ENCODE measurements at regions not wholly inside any gene's neighbourhood (a gene's known extent, or its start where the extent isn't known, plus 50 kb on each side); places are given as distances from the start of the nearest gene placed in this dataset.

DNA sequence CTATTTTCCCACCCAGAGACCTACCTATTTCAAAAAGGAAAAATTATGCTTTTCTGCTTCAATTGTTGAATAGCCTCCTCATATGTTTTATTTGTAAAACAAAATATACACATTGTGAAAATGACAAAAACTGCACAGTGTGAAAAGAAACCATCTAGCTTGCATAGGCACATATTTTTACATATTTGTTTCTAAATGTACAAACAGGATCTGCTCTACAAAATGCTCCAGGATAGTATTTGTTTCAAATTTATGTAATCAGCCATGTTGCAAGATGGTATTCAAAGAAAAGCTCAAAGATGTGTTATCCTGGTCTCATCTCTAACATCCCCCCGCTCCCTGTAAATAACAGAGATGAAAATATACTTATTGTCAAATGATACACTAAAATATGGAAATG is 366.1 kb upstream of the MPDZ start:
- no peak overlapping the region for H3K9ac ChIP-seq (ENCODE audit: insufficient read depth in 1 of 2, low read length in 2 of 2)
- H3K4me3 ChIP-seq: no peak overlapping the region
- ATAC-seq (ENCODE audit: insufficient read depth, low FRiP score) (no peak), DNase-seq (peak in 2 of 3 donors; percentile 22 to 26)
- no peaks in the 10 kb centered on the region for H3K36me3 ChIP-seq (ENCODE audit: control insufficient read depth in 4 of 4, insufficient read depth in 4 of 4, low read length in 4 of 4)
- H3K9me3 ChIP-seq (ENCODE audit: control insufficient read depth in 4 of 4, insufficient read depth in 3 of 4, low read length in 3 of 4): peaks cover 0 to 10% (median 4%) of the 10 kb centered on the region in 4 donors
- H3K27me3 ChIP-seq (ENCODE audit: control insufficient read depth in 3 of 3, insufficient read depth in 3 of 3, low read length in 2 of 3): no peaks in the 10 kb centered on the region
- no peak overlapping the region for H3K27ac ChIP-seq (ENCODE audit: low read depth in 1 of 2, low read length in 1 of 2)
- H3K4me1 ChIP-seq (ENCODE audit: control insufficient read depth in 5 of 5, insufficient read depth in 5 of 5, low read length in 5 of 5): peaks cover 0 to 45% (median 9%) of the 10 kb centered on the region in 5 donors
- WGBS, 2 donors: 89 to 92% methylated on average over 1 of the region's 1 CpG
- TF ChIP-seq, protein P1, sequence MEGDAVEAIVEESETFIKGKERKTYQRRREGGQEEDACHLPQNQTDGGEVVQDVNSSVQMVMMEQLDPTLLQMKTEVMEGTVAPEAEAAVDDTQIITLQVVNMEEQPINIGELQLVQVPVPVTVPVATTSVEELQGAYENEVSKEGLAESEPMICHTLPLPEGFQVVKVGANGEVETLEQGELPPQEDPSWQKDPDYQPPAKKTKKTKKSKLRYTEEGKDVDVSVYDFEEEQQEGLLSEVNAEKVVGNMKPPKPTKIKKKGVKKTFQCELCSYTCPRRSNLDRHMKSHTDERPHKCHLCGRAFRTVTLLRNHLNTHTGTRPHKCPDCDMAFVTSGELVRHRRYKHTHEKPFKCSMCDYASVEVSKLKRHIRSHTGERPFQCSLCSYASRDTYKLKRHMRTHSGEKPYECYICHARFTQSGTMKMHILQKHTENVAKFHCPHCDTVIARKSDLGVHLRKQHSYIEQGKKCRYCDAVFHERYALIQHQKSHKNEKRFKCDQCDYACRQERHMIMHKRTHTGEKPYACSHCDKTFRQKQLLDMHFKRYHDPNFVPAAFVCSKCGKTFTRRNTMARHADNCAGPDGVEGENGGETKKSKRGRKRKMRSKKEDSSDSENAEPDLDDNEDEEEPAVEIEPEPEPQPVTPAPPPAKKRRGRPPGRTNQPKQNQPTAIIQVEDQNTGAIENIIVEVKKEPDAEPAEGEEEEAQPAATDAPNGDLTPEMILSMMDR (IDR thresholded peaks at IDR 0.05; ENCODE audit: control extremely low read depth, extremely low read depth): no peak

DNA sequence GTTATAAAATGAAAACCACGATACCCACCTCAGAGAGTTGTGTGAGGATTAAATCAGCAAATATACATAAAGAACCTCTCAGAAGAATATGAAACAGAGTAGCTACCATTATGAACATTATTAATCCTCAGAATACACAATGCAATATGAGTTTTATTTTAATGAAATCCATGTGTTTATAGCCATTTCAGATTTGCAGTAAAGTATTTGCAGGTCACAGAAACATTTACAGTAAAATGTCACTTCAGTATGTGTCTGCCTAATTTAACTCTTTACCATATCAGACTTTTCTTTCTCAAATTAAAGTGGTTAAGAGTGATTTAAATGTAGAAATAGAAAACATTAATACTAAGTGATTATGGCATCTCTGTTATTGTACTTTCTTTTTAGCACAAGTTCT is 365.2 kb upstream of the MPDZ start:
- ATAC-seq (ENCODE audit: insufficient read depth, low FRiP score) (no peak), DNase-seq (peak in 2 of 3 donors; percentile 29 to 46)
- H3K9me3 ChIP-seq (ENCODE audit: control insufficient read depth in 4 of 4, insufficient read depth in 3 of 4, low read length in 3 of 4): peaks cover 0 to 10% (median 4%) of the 10 kb centered on the region in 4 donors
- H3K9ac ChIP-seq (ENCODE audit: insufficient read depth in 1 of 2, low read length in 2 of 2): no peak overlapping the region
- H3K4me3 ChIP-seq: no peak overlapping the region
- TF ChIP-seq, protein P1 (IDR thresholded peaks at IDR 0.05; ENCODE audit: control extremely low read depth, extremely low read depth): no peak
- peaks cover 0 to 45% (median 9%) of the 10 kb centered on the region in 5 donors for H3K4me1 ChIP-seq (ENCODE audit: control insufficient read depth in 5 of 5, insufficient read depth in 5 of 5, low read length in 5 of 5)
- H3K27ac ChIP-seq (ENCODE audit: low read depth in 1 of 2, low read length in 1 of 2): no peak overlapping the region
- no peaks in the 10 kb centered on the region for H3K27me3 ChIP-seq (ENCODE audit: control insufficient read depth in 3 of 3, insufficient read depth in 3 of 3, low read length in 2 of 3)
- 68 to 83% methylated on average over 1 of the region's 1 CpG for WGBS, 2 donors
- no peaks in the 10 kb centered on the region for H3K36me3 ChIP-seq (ENCODE audit: control insufficient read depth in 4 of 4, insufficient read depth in 4 of 4, low read length in 4 of 4)

DNA sequence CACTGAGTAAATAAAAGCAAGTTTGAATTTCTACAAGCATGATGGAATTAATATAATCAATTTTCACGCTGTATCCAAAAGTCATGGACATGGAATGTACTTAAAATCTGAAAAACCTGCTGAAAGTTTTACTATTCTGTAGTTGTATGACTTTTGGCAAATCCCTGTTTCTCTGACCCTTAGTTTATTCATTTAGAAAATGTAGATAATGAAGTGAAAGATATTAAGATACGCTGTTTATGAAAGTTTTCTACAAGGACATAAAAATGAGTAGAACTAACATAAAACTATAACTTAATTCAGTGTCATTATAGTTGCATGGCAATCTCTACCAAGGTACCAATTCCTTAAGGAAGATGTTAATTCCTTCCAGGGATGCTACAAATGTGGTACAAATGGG is 363.2 kb upstream of the MPDZ start:
- no peaks in the 10 kb centered on the region for H3K9me3 ChIP-seq (ENCODE audit: control insufficient read depth in 4 of 4, insufficient read depth in 3 of 4, low read length in 3 of 4)
- no peak overlapping the region for H3K27ac ChIP-seq (ENCODE audit: low read depth in 1 of 2, low read length in 1 of 2)
- no peak overlapping the region for H3K4me3 ChIP-seq
- TF ChIP-seq, protein P1 (IDR thresholded peaks at IDR 0.05; ENCODE audit: control extremely low read depth, extremely low read depth): no peak
- DNase-seq: peak in 2 of 3 donors; percentile 76 to 78
- no peaks in the 10 kb centered on the region for H3K36me3 ChIP-seq (ENCODE audit: control insufficient read depth in 4 of 4, insufficient read depth in 4 of 4, low read length in 4 of 4)
- no peaks in the 10 kb centered on the region for H3K27me3 ChIP-seq (ENCODE audit: control insufficient read depth in 3 of 3, insufficient read depth in 3 of 3, low read length in 2 of 3)
- WGBS, 2 donors: 86 to 88% methylated on average over 2 of the region's 2 CpGs
- ATAC-seq (ENCODE audit: insufficient read depth, low FRiP score): no peak
- no peak overlapping the region for H3K9ac ChIP-seq (ENCODE audit: insufficient read depth in 1 of 2, low read length in 2 of 2)
- peaks cover 0 to 45% (median 9%) of the 10 kb centered on the region in 5 donors for H3K4me1 ChIP-seq (ENCODE audit: control insufficient read depth in 5 of 5, insufficient read depth in 5 of 5, low read length in 5 of 5)

DNA sequence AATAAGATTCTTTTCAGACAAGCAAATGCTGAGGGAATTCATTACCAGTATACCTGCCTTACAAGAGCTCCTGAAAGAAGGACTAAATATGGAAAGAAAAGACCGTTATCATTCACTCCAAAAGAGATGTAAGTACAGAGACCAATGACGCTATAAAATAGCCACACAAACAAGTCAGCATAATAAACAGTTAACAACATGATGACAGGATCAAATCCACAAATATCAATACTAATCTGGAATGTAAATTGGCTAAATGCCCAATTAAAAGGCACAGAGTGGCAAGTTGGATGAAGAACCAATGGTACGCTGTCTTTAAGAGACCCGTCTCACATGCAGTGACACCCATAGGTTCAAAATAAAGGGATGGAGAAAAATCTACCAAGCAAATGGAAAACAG is 349.6 kb upstream of the MPDZ start:
- Histone ChIP-seq H3K27me3 (ENCODE audit: control insufficient read depth in 3 of 3, insufficient read depth in 3 of 3, low read length in 2 of 3) (no peaks in the 10 kb centered on the region), H3K9me3 (ENCODE audit: control insufficient read depth in 4 of 4, insufficient read depth in 3 of 4, low read length in 3 of 4) (no peaks in the 10 kb centered on the region), H3K36me3 (ENCODE audit: control insufficient read depth in 4 of 4, insufficient read depth in 4 of 4, low read length in 4 of 4) (no peaks in the 10 kb centered on the region), H3K9ac (ENCODE audit: insufficient read depth in 1 of 2, low read length in 2 of 2) (no peak overlapping the region), H3K4me3 (no peak overlapping the region), H3K4me1 (ENCODE audit: control insufficient read depth in 5 of 5, insufficient read depth in 5 of 5, low read length in 5 of 5) (no peaks in the 10 kb centered on the region), H3K27ac (ENCODE audit: low read depth in 1 of 2, low read length in 1 of 2) (no peak overlapping the region)
- 81 to 97% methylated on average over 4 of the region's 4 CpGs for WGBS, 2 donors
- TF ChIP-seq, protein P1 (IDR thresholded peaks at IDR 0.05; ENCODE audit: control extremely low read depth, extremely low read depth): no peak
- ATAC-seq (ENCODE audit: insufficient read depth, low FRiP score) (no peak), DNase-seq (no peak)
